NB4 (cell line): ENCODE measurements at regions not wholly inside any gene's neighbourhood (a gene's known extent, or its start where the extent isn't known, plus 50 kb on each side); places are given as distances from the start of the nearest gene placed in this dataset.

Experiments used
- POLR2A ChIP-seq: IDR thresholded peaks from 2 replicates; pipeline ENCODE4 v1.6.1; 2011; ENCODE audit warnings: mild to moderate bottlenecking; ENCODE audit not compliant: insufficient read length; ENCODE audit errors: extremely low read depth
- TF ChIP-seq, protein P1 (sequence below): IDR thresholded peaks from one replicate; pipeline ENCODE4 v1.5.1; 2012; ENCODE audit warnings: low read depth, low read length

- TF ChIP-seq, protein P1, sequence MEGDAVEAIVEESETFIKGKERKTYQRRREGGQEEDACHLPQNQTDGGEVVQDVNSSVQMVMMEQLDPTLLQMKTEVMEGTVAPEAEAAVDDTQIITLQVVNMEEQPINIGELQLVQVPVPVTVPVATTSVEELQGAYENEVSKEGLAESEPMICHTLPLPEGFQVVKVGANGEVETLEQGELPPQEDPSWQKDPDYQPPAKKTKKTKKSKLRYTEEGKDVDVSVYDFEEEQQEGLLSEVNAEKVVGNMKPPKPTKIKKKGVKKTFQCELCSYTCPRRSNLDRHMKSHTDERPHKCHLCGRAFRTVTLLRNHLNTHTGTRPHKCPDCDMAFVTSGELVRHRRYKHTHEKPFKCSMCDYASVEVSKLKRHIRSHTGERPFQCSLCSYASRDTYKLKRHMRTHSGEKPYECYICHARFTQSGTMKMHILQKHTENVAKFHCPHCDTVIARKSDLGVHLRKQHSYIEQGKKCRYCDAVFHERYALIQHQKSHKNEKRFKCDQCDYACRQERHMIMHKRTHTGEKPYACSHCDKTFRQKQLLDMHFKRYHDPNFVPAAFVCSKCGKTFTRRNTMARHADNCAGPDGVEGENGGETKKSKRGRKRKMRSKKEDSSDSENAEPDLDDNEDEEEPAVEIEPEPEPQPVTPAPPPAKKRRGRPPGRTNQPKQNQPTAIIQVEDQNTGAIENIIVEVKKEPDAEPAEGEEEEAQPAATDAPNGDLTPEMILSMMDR: no peak
- no peak for TF ChIP-seq POLR2A
Observed at GRCh38 chr2:21451403-21451802, 327.6 kb downstream of the TDRD15 start.
